IgD-negative memory B cell (primary cell): ENCODE measurements at regions not wholly inside any gene's neighbourhood (a gene's known extent, or its start where the extent isn't known, plus 50 kb on each side); places are given as distances from the start of the nearest gene placed in this dataset.
"Not testable (repeated sequence)": the region's sequence is repeated elsewhere in the genome, so short reads cannot be mapped to it uniquely, and the experiment has no call there.

Source experiments
- H3K27ac Mint-ChIP-seq, 3 donors: one replicate each; pipeline ENCODE4 v1.8.0; 2020 to 2022; ENCODE audit warnings: mild to moderate bottlenecking in 3 of 3, mixed read lengths in 3 of 3, moderate library complexity in 1 of 3
- H3K27me3 Mint-ChIP-seq: one replicate; pipeline ENCODE4 v1.8.0; 2021; ENCODE audit warnings: mixed read lengths
- H3K36me3 Mint-ChIP-seq: one replicate; pipeline ENCODE4 v1.8.0; 2020; ENCODE audit warnings: mild to moderate bottlenecking, mixed read lengths
- H3K4me1 Mint-ChIP-seq, 3 donors: one replicate each; pipeline ENCODE4 v1.8.0; 2020 to 2022; ENCODE audit warnings: mixed read lengths in 3 of 3, mild to moderate bottlenecking in 1 of 3
- H3K4me3 Mint-ChIP-seq, 4 donors: one replicate each; pipeline ENCODE4 v1.8.0; 2020 to 2022; ENCODE audit warnings: mild to moderate bottlenecking in 4 of 4, mixed read lengths in 4 of 4, moderate library complexity in 3 of 4
- H3K9me3 Mint-ChIP-seq, 3 donors: one replicate each; pipeline ENCODE4 v1.8.0; 2020 to 2021; ENCODE audit warnings: mixed read lengths in 3 of 3, mild to moderate bottlenecking in 1 of 3

DNA sequence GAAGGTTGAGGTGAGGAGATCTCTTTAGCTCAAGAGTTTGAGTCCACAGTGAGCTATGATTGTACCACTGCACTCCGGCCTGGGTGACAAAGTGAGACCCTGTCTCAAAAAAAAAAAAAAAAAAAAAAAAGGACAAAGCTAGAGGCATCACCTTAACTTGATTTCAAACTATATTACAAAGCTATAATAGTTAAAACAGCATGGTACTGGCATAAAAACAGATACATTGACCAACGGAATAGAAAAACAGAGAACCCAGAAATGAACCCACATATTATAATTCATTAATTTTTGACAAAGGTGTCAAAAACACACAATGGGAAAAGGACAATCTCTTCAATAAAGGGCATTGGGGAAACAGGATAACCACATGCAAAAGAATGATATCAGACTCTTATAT, 50.8 kb upstream of the MBOAT1 start:
- Mint-ChIP-seq H3K36me3 (no peaks in the 10 kb centered on the region), H3K9me3 (peaks cover 0 to 8% (median 0%) of the 10 kb centered on the region in 3 donors), H3K27me3 (peaks cover 5% of the 10 kb centered on the region), H3K4me1 (peaks cover 2 to 4% (median 3%) of the 10 kb centered on the region in 3 donors), H3K27ac (no peak overlapping the region), H3K4me3 (no peak overlapping the region)

DNA sequence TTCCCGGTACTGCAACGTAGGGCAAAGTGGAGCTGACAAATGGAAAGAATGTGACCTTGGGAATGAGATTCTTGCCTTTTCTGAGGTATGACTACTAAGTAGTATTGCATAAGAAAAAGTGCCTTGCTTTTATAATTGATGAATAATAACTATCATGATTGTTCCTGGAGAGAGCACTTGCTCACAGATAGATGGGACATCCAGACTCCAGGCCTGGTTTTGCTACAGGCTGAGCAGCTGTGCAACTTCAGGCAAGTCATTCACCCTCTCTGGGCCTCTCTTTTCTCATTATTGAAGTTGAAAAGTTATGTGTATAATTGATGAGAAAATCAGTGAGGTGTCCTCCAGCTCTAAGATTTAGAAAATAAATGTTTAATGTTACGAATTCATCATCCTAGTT, 53.6 kb upstream of the MBOAT1 start:
- no peak overlapping the region for H3K4me3 Mint-ChIP-seq
- H3K27ac Mint-ChIP-seq, result no peak overlapping the region
- peaks cover 4% of the 10 kb centered on the region for H3K27me3 Mint-ChIP-seq
- peaks cover 0 to 8% (median 0%) of the 10 kb centered on the region in 3 donors for H3K9me3 Mint-ChIP-seq
- no peaks in the 10 kb centered on the region for H3K36me3 Mint-ChIP-seq
- peaks cover 3 to 4% (median 4%) of the 10 kb centered on the region in 3 donors for H3K4me1 Mint-ChIP-seq

GRCh38 chr6:20266851-20267608, 54.8 kb upstream of the MBOAT1 start:
- no peak overlapping the region for H3K27ac Mint-ChIP-seq
- no peaks in the 10 kb centered on the region for H3K36me3 Mint-ChIP-seq
- H3K9me3 Mint-ChIP-seq, result peaks cover 0 to 8% (median 0%) of the 10 kb centered on the region in 3 donors
- H3K4me1 Mint-ChIP-seq, result peaks cover 3 to 4% (median 4%) of the 10 kb centered on the region in 3 donors
- no peak overlapping the region for H3K4me3 Mint-ChIP-seq
- peaks cover 4% of the 10 kb centered on the region for H3K27me3 Mint-ChIP-seq

- H3K27ac Mint-ChIP-seq, result no peak overlapping the region
- peaks cover 0 to 1% (median 0%) of the 10 kb centered on the region in 3 donors for H3K9me3 Mint-ChIP-seq
- H3K4me1 Mint-ChIP-seq, result peaks cover 3 to 4% (median 4%) of the 10 kb centered on the region in 3 donors
- H3K27me3 Mint-ChIP-seq, result peaks cover 2% of the 10 kb centered on the region
- no peaks in the 10 kb centered on the region for H3K36me3 Mint-ChIP-seq
- H3K4me3 Mint-ChIP-seq, result no peak overlapping the region
Measured at GRCh38 chr6:20269181-20269580, 56.9 kb upstream of the MBOAT1 start.

- no peak overlapping the region for H3K27ac Mint-ChIP-seq
- H3K4me3 Mint-ChIP-seq, result no peak overlapping the region
- H3K27me3 Mint-ChIP-seq, result peaks cover 4% of the 10 kb centered on the region
- peaks cover 3 to 4% (median 4%) of the 10 kb centered on the region in 3 donors for H3K4me1 Mint-ChIP-seq
- H3K9me3 Mint-ChIP-seq, result peaks cover 0 to 3% (median 2%) of the 10 kb centered on the region in 3 donors
- no peaks in the 10 kb centered on the region for H3K36me3 Mint-ChIP-seq
Measured at GRCh38 chr6:20271818-20272217, 59.5 kb upstream of the MBOAT1 start.

- Mint-ChIP-seq H3K36me3 (no peaks in the 10 kb centered on the region), H3K27me3 (peaks cover 13% of the 10 kb centered on the region), H3K4me1 (peaks cover 0 to 2% (median 0%) of the 10 kb centered on the region in 3 donors), H3K4me3 (no peak overlapping the region), H3K9me3 (peaks cover 0 to 3% (median 2%) of the 10 kb centered on the region in 3 donors), H3K27ac (no peak overlapping the region)
Measured at GRCh38 chr6:20274137-20274536, 61.9 kb upstream of the MBOAT1 start.

GRCh38 chr6:20275837-20276236, 63.6 kb upstream of the MBOAT1 start:
- not testable (repeated sequence) for H3K4me3 Mint-ChIP-seq, H3K9me3 Mint-ChIP-seq, H3K27ac Mint-ChIP-seq, H3K4me1 Mint-ChIP-seq, H3K36me3 Mint-ChIP-seq
- H3K27me3 Mint-ChIP-seq, result peaks cover 23% of the 10 kb centered on the region

- not testable (repeated sequence) for H3K36me3 Mint-ChIP-seq, H3K27ac Mint-ChIP-seq, H3K4me1 Mint-ChIP-seq, H3K4me3 Mint-ChIP-seq
- Mint-ChIP-seq H3K9me3 (peaks cover 5 to 14% (median 7%) of the 10 kb centered on the region in 3 donors), H3K27me3 (peaks cover 23% of the 10 kb centered on the region)
Measured at GRCh38 chr6:20277724-20278123, 65.5 kb upstream of the MBOAT1 start.

DNA sequence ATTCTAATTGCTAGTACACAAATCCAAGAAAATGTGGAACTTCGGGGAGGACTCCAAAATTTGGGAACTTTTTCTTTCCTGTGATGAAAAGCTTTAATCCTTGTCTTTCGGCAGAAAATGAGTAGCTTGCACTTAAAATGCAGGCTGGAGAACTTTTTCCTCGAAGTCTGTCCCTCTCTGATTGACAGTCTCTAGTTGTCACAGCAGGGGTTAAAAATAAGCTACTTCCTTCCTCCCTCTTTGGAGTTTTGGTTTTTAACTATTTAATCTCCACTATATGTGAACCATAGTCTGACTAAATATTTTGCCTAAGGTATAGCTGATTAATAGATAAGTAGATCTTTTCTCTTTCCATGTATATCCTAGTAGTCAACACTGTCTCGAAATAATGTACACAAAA, 66.8 kb upstream of the MBOAT1 start:
- Mint-ChIP-seq H3K27ac (no peak overlapping the region), H3K9me3 (peaks cover 7 to 24% (median 8%) of the 10 kb centered on the region in 3 donors), H3K4me1 (no peaks in the 10 kb centered on the region), H3K36me3 (peaks cover 3% of the 10 kb centered on the region), H3K27me3 (peaks cover 23% of the 10 kb centered on the region), H3K4me3 (no peak overlapping the region)

DNA sequence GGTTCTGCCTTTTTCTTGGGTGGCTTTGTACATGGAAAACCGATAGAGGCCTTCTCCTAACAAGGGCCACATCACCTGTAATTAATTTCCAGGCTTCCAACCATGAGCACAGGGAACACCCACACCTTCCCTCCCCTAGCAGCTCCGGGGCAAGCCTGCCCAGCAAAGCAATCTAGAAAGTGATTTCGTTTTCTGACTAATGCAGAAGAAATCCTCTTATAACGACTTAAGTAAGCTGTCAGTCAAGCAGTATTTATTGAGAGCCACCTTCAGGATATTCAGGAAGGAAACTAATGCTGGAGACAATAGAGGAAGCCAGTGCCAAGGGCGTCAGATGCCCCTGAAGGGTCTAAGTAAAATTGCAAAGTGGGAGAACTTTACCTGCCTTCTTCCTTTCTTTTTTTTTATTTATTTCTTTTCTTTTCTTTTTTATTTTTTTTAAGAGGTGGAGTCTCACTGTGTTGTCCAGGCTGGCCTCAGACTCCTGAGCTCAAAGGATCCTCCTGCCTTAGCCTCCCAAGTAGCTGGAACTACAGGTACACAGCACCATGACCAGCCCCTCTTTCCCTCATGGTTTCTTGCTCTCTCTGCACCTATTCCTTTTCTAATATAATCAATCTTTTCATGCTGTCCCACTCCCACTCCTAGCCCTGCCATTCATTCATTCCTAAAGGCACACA, 67.5 kb upstream of the MBOAT1 start:
- no peaks in the 10 kb centered on the region for H3K4me1 Mint-ChIP-seq
- H3K27ac Mint-ChIP-seq, result no peak overlapping the region
- H3K36me3 Mint-ChIP-seq, result peaks cover 3% of the 10 kb centered on the region
- peaks cover 7 to 24% (median 10%) of the 10 kb centered on the region in 3 donors for H3K9me3 Mint-ChIP-seq
- H3K27me3 Mint-ChIP-seq, result peaks cover 21% of the 10 kb centered on the region
- H3K4me3 Mint-ChIP-seq, result peak overlapping the region in 1 of 4 donors; percentile 12

GRCh38 chr6:20280288-20280621, 68.0 kb upstream of the MBOAT1 start:
- H3K27ac Mint-ChIP-seq, result peak overlapping the region in 1 of 3 donors; percentile 17
- H3K4me3 Mint-ChIP-seq, result peak overlapping the region in 1 of 4 donors; percentile 12
- no peaks in the 10 kb centered on the region for H3K4me1 Mint-ChIP-seq
- H3K9me3 Mint-ChIP-seq, result peaks cover 7 to 24% (median 10%) of the 10 kb centered on the region in 3 donors
- H3K27me3 Mint-ChIP-seq, result peaks cover 21% of the 10 kb centered on the region
- H3K36me3 Mint-ChIP-seq, result peaks cover 3% of the 10 kb centered on the region

GRCh38 chr6:20284672-20285071, 72.4 kb upstream of the MBOAT1 start:
- Mint-ChIP-seq H3K4me3 (no peak overlapping the region), H3K36me3 (peaks cover 3% of the 10 kb centered on the region), H3K4me1 (no peaks in the 10 kb centered on the region), H3K27me3 (peaks cover 8% of the 10 kb centered on the region), H3K9me3 (peaks cover 5 to 20% (median 10%) of the 10 kb centered on the region in 3 donors), H3K27ac (no peak overlapping the region)

DNA sequence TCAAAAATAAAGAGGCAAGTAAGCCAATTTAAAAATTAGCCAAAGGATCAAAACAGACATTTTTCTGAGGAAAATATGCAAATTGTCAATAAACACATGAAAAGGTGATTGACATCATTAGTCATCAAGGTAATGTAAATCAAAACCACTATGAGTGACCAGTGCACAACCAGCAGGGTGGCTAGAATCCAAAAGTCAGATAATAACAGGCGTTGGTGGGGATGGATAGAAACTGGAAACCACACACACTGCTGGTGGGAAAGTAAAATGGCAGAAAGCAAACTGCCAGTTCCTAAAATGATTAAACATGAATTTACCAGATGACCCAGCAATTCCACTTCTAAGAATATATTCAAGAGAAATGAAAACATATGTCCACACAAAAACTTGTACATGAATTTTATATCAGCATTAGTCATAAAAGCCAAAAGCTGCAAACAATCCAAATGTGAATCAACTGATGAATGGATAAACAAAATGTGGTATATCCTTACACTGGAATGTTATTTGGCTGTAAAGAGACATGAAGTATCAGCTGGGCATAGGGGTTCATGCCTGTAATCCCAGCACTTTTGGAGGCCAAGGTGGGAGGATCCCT, 74.8 kb upstream of the MBOAT1 start:
- Mint-ChIP-seq H3K27ac (no peak overlapping the region), H3K36me3 (no peaks in the 10 kb centered on the region), H3K9me3 (peaks cover 3 to 15% (median 6%) of the 10 kb centered on the region in 3 donors), H3K27me3 (peaks cover 2% of the 10 kb centered on the region), H3K4me1 (peaks cover 0 to 3% (median 0%) of the 10 kb centered on the region in 3 donors), H3K4me3 (no peak overlapping the region)

DNA sequence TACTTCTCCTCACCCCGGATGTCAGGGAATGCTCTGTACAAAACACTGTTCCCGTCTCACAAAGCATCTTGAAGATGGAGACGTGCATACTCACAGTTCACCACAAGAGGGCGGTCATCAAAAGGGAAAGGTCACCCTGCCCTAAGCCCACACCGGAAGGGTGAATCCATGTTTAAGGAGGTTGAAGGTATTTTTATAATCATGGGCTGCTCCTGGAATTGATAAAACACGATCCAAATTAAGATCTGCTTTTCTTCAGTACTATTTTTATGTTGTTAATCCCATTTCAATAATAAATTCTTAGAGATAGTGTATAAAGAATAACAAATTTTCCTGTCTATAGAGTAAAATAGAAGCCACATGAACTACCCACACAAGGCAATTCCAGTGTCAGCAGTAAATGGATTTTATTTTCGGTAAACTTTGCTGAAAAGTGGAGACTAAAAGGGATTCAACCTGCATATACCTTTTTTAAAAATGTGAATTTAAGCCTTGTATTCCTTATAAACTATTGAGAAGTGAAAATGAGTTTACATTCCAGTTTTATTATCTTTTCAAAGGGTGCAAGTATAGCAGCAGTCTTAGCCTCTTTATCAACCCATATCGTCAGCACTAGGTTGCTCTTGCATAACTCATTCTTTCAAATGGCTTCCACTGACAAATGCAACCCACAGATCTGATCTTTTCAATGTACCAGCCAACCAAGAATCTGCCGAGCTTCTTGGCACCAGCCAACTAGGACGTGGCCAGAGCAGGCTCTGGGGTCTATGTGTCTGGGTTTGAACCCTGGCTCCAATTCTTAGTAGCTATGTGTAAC, 79.7 kb upstream of the MBOAT1 start:
- H3K9me3 Mint-ChIP-seq, result no peaks in the 10 kb centered on the region
- H3K4me1 Mint-ChIP-seq, result peaks cover 0 to 3% (median 0%) of the 10 kb centered on the region in 3 donors
- no peak overlapping the region for H3K27ac Mint-ChIP-seq
- H3K27me3 Mint-ChIP-seq, result peaks cover 2% of the 10 kb centered on the region
- peak overlapping the region in 2 of 4 donors; percentile 5 to 35 for H3K4me3 Mint-ChIP-seq
- H3K36me3 Mint-ChIP-seq, result no peaks in the 10 kb centered on the region

DNA sequence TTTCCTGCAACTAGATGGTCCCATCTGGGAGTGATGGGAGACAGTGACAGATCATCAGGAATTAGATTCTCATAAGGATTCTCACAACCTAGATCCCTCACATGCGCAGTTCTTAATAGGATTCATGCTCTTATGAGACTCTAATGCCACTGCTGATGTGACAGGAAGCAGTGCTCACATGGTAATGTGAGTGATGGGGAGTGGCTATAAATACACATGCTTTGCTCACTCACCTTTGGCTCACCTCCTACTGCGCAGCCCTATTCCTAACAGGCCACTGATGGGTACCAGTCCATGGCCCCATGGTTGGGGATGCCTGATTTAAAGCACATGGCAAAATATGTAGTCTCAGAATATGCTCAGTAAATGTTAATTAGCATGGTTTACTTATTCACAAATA, 80.6 kb upstream of the MBOAT1 start:
- Mint-ChIP-seq H3K9me3 (no peaks in the 10 kb centered on the region), H3K27ac (no peak overlapping the region), H3K4me1 (peaks cover 0 to 3% (median 0%) of the 10 kb centered on the region in 3 donors), H3K27me3 (peaks cover 2% of the 10 kb centered on the region), H3K4me3 (no peak overlapping the region), H3K36me3 (no peaks in the 10 kb centered on the region)
